GM23338 (cell line): ENCODE measurements at regions not wholly inside any gene's neighbourhood (a gene's known extent, or its start where the extent isn't known, plus 50 kb on each side); places are given as distances from the start of the nearest gene placed in this dataset.

ENCODE experiments used
- ATAC-seq: fragments of 200-7000 bp; cut with Tn5 transposase; 3 replicates; pipeline ENCODE4 v1.9.1; 2020
- DNase-seq: peaks from one replicate; pipeline ENCODE4 v3.0.0-alpha.2; 2015; ENCODE audit warnings: low spot score
- H2AFZ ChIP-seq: fragments of 200-600 bp; sonication (generic); 2 replicates; pipeline ENCODE4 v1.8.0; 2016; ENCODE audit warnings: antibody characterized with exemption, mild to moderate bottlenecking, moderate library complexity
- H3F3A ChIP-seq: fragments of 200-600 bp; sonication (generic); replicated peaks from 2 replicates; pipeline ENCODE4 v1.8.0; 2017; ENCODE audit warnings: antibody characterized with exemption, mixed run types, low read depth
- H3K27ac ChIP-seq: fragments of 200-600 bp; sonication (generic); 2 replicates; pipeline ENCODE4 v1.6.1; 2016; ENCODE audit warnings: low read depth
- H3K27me3 ChIP-seq: fragments of 200-600 bp; sonication (generic); 2 replicates; pipeline ENCODE4 v1.8.0; 2016; ENCODE audit warnings: mild to moderate bottlenecking, mixed run types, moderate library complexity; ENCODE audit not compliant: insufficient read depth
- H3K36me3 ChIP-seq: fragments of 200-600 bp; sonication (generic); 2 replicates; pipeline ENCODE4 v1.8.0; 2016; ENCODE audit warnings: mild to moderate bottlenecking; ENCODE audit not compliant: insufficient read depth
- H3K4me1 ChIP-seq: fragments of 200-600 bp; sonication (generic); 2 replicates; pipeline ENCODE4 v1.8.0; 2016; ENCODE audit warnings: mild to moderate bottlenecking, moderate library complexity; ENCODE audit not compliant: insufficient read depth
- H3K4me2 ChIP-seq: fragments of 200-600 bp; sonication (generic); 2 replicates; pipeline ENCODE4 v1.7.1; 2017; ENCODE audit warnings: mixed run types
- H3K4me3 ChIP-seq: fragments of 200-600 bp; sonication (generic); 2 replicates; pipeline ENCODE4 v1.6.1; 2016; ENCODE audit warnings: mixed run types
- H3K79me2 ChIP-seq: fragments of 200-600 bp; sonication (generic); replicated peaks from 2 replicates; pipeline ENCODE4 v1.8.0; 2017; ENCODE audit warnings: mild to moderate bottlenecking; ENCODE audit not compliant: insufficient read depth
- H3K9me2 ChIP-seq: fragments of 200-600 bp; sonication (generic); 2 replicates; pipeline ENCODE4 v1.8.0; 2017; ENCODE audit not compliant: insufficient read depth
- H4K20me1 ChIP-seq: fragments of 200-600 bp; sonication (generic); replicated peaks from 2 replicates; pipeline ENCODE4 v1.8.0; 2017; ENCODE audit warnings: mild to moderate bottlenecking; ENCODE audit not compliant: insufficient read depth
- H3K27ac Mint-ChIP-seq: 2 replicates; pipeline ENCODE4 v1.8.0; 2020; ENCODE audit warnings: inconsistent platforms, mild to moderate bottlenecking, moderate library complexity, mixed read lengths
- H3K27me3 Mint-ChIP-seq: 3 replicates; pipeline ENCODE4 v1.8.0; 2022; ENCODE audit warnings: low read depth, mild to moderate bottlenecking, moderate library complexity, mixed read lengths, inconsistent platforms; ENCODE audit not compliant: insufficient read depth, poor library complexity
- H3K36me3 Mint-ChIP-seq: 3 replicates; pipeline ENCODE4 v1.8.0; 2021; ENCODE audit warnings: low read depth, mild to moderate bottlenecking, inconsistent platforms, moderate library complexity, mixed read lengths
- H3K4me1 Mint-ChIP-seq: 3 replicates; pipeline ENCODE4 v1.8.0; 2020; ENCODE audit warnings: mild to moderate bottlenecking, inconsistent platforms, mixed read lengths
- H3K4me3 Mint-ChIP-seq: 3 replicates; pipeline ENCODE4 v1.8.0; 2021; ENCODE audit warnings: moderate library complexity, mild to moderate bottlenecking, inconsistent platforms, mixed read lengths
- H3K9me3 Mint-ChIP-seq: 3 replicates; pipeline ENCODE4 v1.8.0; 2020; ENCODE audit warnings: moderate library complexity, mild to moderate bottlenecking, inconsistent platforms, mixed read lengths
- CREB1 ChIP-seq: fragments of 250-450 bp; sonication (Bioruptor Pico); IDR thresholded peaks from 2 replicates; pipeline ENCODE4 v1.5.0; 2020; ENCODE audit warnings: low read depth, mild to moderate bottlenecking, moderate library complexity
- EZH2phosphoT487 ChIP-seq: fragments of 200-600 bp; sonication (generic); IDR thresholded peaks from one replicate; pipeline ENCODE4 v1.8.1; 2018; ENCODE audit warnings: antibody characterized with exemption; ENCODE audit not compliant: unreplicated experiment
- NANOG ChIP-seq: IDR thresholded peaks from 2 replicates; pipeline ENCODE4 v1.6.1; 2016; ENCODE audit warnings: antibody characterized with exemption, borderline replicate concordance
- STAT1 ChIP-seq: IDR thresholded peaks from one replicate; pipeline ENCODE4 v1.6.1; 2016; ENCODE audit warnings: antibody characterized with exemption; ENCODE audit not compliant: unreplicated experiment
- ZNF331 ChIP-seq: fragments of 250-450 bp; sonication (Bioruptor Pico); IDR thresholded peaks from 2 replicates; pipeline ENCODE4 v1.5.0; 2020; ENCODE audit warnings: low read depth, mild to moderate bottlenecking, moderate library complexity
- TF ChIP-seq, protein P1 (sequence below): fragments of 250-450 bp; sonication (Bioruptor Pico); IDR thresholded peaks from 2 replicates; pipeline ENCODE4 v1.5.0; 2020; ENCODE audit warnings: mild to moderate bottlenecking, moderate library complexity
- TF ChIP-seq, protein P2 (sequence below): IDR thresholded peaks from one replicate; pipeline ENCODE4 v1.6.1; 2018; ENCODE audit warnings: antibody characterized with exemption; ENCODE audit not compliant: unreplicated experiment
- TF ChIP-seq, protein P3 (sequence below): IDR thresholded peaks from 2 replicates; pipeline ENCODE4 v1.6.1; 2016; ENCODE audit warnings: antibody characterized with exemption
- TF ChIP-seq, protein P4 (sequence below), 2 experiments: fragments of 200-600 bp in 1 of 2; sonication (generic) in 1 of 2; conservative IDR thresholded peaks; 2 replicates each; pipeline versions ENCODE4 v1.5.1 to v1.6.1; 2016 to 2017; ENCODE audit warnings: antibody characterized with exemption in 2 of 2, low read depth in 2 of 2, mild to moderate bottlenecking in 2 of 2, moderate library complexity in 1 of 2

DNA sequence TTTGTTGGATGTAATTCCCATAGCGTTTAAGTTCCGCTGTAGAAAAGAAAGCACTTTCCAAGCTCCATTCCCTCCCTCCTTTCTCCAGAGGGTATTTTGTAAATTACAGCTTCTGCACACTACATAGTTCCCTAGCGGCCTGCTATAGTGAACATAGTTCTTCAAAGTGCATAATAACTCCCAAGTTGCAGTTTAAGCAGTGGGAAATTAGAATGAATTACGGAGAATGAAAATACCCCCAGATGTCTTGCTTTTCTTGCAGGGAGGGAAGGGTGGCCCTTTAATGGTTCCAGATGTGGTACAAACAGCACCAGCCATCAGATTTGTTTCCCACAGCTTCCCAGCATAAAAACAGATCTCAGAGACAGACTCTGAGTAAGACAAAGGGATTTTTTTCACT, 893.9 kb downstream of the SUCLG1 start (continued):
- TF ChIP-seq, protein P1, sequence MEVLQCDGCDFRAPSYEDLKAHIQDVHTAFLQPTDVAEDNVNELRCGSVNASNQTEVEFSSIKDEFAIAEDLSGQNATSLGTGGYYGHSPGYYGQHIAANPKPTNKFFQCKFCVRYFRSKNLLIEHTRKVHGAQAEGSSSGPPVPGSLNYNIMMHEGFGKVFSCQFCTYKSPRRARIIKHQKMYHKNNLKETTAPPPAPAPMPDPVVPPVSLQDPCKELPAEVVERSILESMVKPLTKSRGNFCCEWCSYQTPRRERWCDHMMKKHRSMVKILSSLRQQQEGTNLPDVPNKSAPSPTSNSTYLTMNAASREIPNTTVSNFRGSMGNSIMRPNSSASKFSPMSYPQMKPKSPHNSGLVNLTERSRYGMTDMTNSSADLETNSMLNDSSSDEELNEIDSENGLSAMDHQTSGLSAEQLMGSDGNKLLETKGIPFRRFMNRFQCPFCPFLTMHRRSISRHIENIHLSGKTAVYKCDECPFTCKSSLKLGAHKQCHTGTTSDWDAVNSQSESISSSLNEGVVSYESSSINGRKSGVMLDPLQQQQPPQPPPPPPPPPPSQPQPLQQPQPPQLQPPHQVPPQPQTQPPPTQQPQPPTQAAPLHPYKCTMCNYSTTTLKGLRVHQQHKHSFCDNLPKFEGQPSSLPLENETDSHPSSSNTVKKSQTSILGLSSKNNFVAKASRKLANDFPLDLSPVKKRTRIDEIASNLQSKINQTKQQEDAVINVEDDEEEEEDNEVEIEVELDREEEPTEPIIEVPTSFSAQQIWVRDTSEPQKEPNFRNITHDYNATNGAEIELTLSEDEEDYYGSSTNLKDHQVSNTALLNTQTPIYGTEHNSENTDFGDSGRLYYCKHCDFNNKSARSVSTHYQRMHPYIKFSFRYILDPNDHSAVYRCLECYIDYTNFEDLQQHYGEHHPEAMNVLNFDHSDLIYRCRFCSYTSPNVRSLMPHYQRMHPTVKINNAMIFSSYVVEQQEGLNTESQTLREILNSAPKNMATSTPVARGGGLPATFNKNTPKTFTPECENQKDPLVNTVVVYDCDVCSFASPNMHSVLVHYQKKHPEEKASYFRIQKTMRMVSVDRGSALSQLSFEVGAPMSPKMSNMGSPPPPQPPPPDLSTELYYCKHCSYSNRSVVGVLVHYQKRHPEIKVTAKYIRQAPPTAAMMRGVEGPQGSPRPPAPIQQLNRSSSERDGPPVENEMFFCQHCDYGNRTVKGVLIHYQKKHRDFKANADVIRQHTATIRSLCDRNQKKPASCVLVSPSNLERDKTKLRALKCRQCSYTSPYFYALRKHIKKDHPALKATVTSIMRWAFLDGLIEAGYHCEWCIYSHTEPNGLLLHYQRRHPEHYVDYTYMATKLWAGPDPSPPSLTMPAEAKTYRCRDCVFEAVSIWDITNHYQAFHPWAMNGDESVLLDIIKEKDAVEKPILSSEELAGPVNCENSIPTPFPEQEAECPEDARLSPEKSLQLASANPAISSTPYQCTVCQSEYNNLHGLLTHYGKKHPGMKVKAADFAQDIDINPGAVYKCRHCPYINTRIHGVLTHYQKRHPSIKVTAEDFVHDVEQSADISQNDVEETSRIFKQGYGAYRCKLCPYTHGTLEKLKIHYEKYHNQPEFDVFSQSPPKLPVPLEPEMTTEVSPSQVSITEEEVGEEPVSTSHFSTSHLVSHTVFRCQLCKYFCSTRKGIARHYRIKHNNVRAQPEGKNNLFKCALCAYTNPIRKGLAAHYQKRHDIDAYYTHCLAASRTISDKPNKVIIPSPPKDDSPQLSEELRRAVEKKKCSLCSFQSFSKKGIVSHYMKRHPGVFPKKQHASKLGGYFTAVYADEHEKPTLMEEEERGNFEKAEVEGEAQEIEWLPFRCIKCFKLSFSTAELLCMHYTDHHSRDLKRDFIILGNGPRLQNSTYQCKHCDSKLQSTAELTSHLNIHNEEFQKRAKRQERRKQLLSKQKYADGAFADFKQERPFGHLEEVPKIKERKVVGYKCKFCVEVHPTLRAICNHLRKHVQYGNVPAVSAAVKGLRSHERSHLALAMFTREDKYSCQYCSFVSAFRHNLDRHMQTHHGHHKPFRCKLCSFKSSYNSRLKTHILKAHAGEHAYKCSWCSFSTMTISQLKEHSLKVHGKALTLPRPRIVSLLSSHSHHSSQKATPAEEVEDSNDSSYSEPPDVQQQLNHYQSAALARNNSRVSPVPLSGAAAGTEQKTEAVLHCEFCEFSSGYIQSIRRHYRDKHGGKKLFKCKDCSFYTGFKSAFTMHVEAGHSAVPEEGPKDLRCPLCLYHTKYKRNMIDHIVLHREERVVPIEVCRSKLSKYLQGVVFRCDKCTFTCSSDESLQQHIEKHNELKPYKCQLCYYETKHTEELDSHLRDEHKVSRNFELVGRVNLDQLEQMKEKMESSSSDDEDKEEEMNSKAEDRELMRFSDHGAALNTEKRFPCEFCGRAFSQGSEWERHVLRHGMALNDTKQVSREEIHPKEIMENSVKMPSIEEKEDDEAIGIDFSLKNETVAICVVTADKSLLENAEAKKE (CRISPR knock-in tag), result no peak
- TF ChIP-seq, protein P2, sequence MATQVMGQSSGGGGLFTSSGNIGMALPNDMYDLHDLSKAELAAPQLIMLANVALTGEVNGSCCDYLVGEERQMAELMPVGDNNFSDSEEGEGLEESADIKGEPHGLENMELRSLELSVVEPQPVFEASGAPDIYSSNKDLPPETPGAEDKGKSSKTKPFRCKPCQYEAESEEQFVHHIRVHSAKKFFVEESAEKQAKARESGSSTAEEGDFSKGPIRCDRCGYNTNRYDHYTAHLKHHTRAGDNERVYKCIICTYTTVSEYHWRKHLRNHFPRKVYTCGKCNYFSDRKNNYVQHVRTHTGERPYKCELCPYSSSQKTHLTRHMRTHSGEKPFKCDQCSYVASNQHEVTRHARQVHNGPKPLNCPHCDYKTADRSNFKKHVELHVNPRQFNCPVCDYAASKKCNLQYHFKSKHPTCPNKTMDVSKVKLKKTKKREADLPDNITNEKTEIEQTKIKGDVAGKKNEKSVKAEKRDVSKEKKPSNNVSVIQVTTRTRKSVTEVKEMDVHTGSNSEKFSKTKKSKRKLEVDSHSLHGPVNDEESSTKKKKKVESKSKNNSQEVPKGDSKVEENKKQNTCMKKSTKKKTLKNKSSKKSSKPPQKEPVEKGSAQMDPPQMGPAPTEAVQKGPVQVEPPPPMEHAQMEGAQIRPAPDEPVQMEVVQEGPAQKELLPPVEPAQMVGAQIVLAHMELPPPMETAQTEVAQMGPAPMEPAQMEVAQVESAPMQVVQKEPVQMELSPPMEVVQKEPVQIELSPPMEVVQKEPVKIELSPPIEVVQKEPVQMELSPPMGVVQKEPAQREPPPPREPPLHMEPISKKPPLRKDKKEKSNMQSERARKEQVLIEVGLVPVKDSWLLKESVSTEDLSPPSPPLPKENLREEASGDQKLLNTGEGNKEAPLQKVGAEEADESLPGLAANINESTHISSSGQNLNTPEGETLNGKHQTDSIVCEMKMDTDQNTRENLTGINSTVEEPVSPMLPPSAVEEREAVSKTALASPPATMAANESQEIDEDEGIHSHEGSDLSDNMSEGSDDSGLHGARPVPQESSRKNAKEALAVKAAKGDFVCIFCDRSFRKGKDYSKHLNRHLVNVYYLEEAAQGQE, result no peak

DNA sequence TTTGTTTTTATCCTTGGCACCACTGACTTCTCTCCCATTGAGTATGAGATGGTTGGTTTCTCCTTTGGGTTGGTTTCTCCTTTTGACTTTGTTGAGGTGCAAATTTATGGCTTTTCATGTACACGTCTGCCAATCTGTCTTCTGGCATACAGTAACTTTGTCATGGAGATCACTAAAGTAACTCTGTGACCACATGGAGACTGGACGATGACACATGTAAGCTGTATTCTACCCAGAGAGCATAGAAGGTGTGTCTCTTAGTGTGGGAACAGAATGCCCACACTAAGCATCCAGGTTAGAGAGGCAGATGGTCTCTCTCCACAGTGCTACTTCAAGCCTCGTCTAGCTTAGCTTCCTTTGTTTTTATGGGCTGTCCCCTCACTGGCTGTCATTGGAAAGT, 897.5 kb downstream of the SUCLG1 start:
- ATAC-seq, result no peak
- H3K9me2 ChIP-seq, result peaks cover 15% of the 10 kb centered on the region
- H3K4me3 ChIP-seq, result no peak overlapping the region
- Mint-ChIP-seq H3K4me1 (no peaks in the 10 kb centered on the region), H3K36me3 (peaks cover 5% of the 10 kb centered on the region), H3K9me3 (peaks cover 14% of the 10 kb centered on the region), H3K27me3 (no peaks in the 10 kb centered on the region), H3K4me3 (no peak overlapping the region), H3K27ac (no peak overlapping the region)
- no peak overlapping the region for H3K4me2 ChIP-seq
- no peak overlapping the region for H3K27ac ChIP-seq
- H3K79me2 ChIP-seq, result no peaks in the 10 kb centered on the region
- H2AFZ ChIP-seq, result no peak overlapping the region
- H4K20me1 ChIP-seq, result no peaks in the 10 kb centered on the region
- no peaks in the 10 kb centered on the region for H3K36me3 ChIP-seq
- no peak for DNase-seq
- H3F3A ChIP-seq, result no peaks in the 10 kb centered on the region
- no peaks in the 10 kb centered on the region; the same call in 1 of the 2 replicates for H3K4me1 ChIP-seq
- H3K27me3 ChIP-seq, result no peaks in the 10 kb centered on the region
- TF ChIP-seq ZNF331 (CRISPR knock-in tag) (no peak), CREB1 (CRISPR knock-in tag) (no peak), STAT1 (no peak), NANOG (no peak), EZH2phosphoT487 (no peak)
- TF ChIP-seq, protein P3, sequence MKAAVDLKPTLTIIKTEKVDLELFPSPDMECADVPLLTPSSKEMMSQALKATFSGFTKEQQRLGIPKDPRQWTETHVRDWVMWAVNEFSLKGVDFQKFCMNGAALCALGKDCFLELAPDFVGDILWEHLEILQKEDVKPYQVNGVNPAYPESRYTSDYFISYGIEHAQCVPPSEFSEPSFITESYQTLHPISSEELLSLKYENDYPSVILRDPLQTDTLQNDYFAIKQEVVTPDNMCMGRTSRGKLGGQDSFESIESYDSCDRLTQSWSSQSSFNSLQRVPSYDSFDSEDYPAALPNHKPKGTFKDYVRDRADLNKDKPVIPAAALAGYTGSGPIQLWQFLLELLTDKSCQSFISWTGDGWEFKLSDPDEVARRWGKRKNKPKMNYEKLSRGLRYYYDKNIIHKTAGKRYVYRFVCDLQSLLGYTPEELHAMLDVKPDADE, result no peak
- TF ChIP-seq, protein P2, result no peak
- TF ChIP-seq, protein P4, sequence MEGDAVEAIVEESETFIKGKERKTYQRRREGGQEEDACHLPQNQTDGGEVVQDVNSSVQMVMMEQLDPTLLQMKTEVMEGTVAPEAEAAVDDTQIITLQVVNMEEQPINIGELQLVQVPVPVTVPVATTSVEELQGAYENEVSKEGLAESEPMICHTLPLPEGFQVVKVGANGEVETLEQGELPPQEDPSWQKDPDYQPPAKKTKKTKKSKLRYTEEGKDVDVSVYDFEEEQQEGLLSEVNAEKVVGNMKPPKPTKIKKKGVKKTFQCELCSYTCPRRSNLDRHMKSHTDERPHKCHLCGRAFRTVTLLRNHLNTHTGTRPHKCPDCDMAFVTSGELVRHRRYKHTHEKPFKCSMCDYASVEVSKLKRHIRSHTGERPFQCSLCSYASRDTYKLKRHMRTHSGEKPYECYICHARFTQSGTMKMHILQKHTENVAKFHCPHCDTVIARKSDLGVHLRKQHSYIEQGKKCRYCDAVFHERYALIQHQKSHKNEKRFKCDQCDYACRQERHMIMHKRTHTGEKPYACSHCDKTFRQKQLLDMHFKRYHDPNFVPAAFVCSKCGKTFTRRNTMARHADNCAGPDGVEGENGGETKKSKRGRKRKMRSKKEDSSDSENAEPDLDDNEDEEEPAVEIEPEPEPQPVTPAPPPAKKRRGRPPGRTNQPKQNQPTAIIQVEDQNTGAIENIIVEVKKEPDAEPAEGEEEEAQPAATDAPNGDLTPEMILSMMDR (conservative IDR thresholded peaks at IDR 0.05; ENCODE audit: low read depth in 2 of 2), result no peak
